Vagina (tissue), 2 donors: ENCODE measurements at regions not wholly inside any gene's neighbourhood (a gene's known extent, or its start where the extent isn't known, plus 50 kb on each side); places are given as distances from the start of the nearest gene placed in this dataset.

Experiments
- DNase-seq, 2 donors: peaks; one replicate each; pipeline ENCODE4 v3.0.0-alpha.2; 2017; ENCODE audit errors: extremely low spot score in 2 of 2
- H3K27ac ChIP-seq: fragments of 200-600 bp; sonication (generic); one replicate; pipeline ENCODE4 v1.5.1; 2019
- H3K27me3 ChIP-seq: fragments of 200-600 bp; sonication (generic); one replicate; pipeline ENCODE4 v1.5.1; 2019
- H3K36me3 ChIP-seq, 2 donors: fragments of 200-600 bp; sonication (generic); one replicate each; pipeline ENCODE4 v1.5.1; 2017 to 2019
- H3K4me1 ChIP-seq: fragments of 200-600 bp; sonication (generic); one replicate; pipeline ENCODE4 v1.5.1; 2019
- H3K4me3 ChIP-seq, 2 donors: fragments of 200-600 bp; sonication (generic); 1 replicate in 1 of 2; 2 replicates in 1 of 2; pipeline ENCODE4 v1.5.1; 2016 to 2019
- H3K9me3 ChIP-seq: fragments of 200-600 bp; sonication (generic); one replicate; pipeline ENCODE4 v1.5.1; 2019
- POLR2A ChIP-seq, 2 donors: fragments of 450-650 bp; IDR thresholded peaks; one replicate each; pipeline ENCODE4 v1.6.1; 2017; ENCODE audit warnings: antibody characterized with exemption in 2 of 2, mild to moderate bottlenecking in 2 of 2, moderate library complexity in 2 of 2
- POLR2AphosphoS5 ChIP-seq, 2 donors: sonication (generic); formaldehyde crosslinking; IDR thresholded peaks; one replicate each; pipeline ENCODE4 v1.9.0; 2017; ENCODE audit warnings: antibody characterized with exemption in 2 of 2, mild to moderate bottlenecking in 2 of 2, low read depth in 1 of 2; ENCODE audit not compliant: insufficient read depth in 1 of 2
- intact Hi-C: fragments of 100-400 bp; cut with DNase I; formaldehyde crosslinking; loops from one replicate; pipeline ENCODE4 v1.15.1; 2023
- TF ChIP-seq, protein P1 (sequence below), 3 experiments: fragments of 450-650 bp in 2 of 3; fragments of 200-600 bp in 1 of 3; sonication (generic) in 1 of 3; IDR thresholded peaks; one replicate each; pipeline ENCODE4 v1.5.1; 2017 to 2019; ENCODE audit warnings: antibody characterized with exemption in 3 of 3, mild to moderate bottlenecking in 2 of 3, moderate library complexity in 2 of 3

- H3K4me1 ChIP-seq, result no peaks in the 10 kb centered on the region
- H3K4me3 ChIP-seq, result no peak overlapping the region
- intact Hi-C loops, result no loop called here
- no peak for DNase-seq
- TF ChIP-seq, protein P1, sequence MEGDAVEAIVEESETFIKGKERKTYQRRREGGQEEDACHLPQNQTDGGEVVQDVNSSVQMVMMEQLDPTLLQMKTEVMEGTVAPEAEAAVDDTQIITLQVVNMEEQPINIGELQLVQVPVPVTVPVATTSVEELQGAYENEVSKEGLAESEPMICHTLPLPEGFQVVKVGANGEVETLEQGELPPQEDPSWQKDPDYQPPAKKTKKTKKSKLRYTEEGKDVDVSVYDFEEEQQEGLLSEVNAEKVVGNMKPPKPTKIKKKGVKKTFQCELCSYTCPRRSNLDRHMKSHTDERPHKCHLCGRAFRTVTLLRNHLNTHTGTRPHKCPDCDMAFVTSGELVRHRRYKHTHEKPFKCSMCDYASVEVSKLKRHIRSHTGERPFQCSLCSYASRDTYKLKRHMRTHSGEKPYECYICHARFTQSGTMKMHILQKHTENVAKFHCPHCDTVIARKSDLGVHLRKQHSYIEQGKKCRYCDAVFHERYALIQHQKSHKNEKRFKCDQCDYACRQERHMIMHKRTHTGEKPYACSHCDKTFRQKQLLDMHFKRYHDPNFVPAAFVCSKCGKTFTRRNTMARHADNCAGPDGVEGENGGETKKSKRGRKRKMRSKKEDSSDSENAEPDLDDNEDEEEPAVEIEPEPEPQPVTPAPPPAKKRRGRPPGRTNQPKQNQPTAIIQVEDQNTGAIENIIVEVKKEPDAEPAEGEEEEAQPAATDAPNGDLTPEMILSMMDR (IDR thresholded peaks at IDR 0.05), result no peak
- TF ChIP-seq POLR2A (IDR thresholded peaks at IDR 0.05) (no peak), POLR2AphosphoS5 (IDR thresholded peaks at IDR 0.05; ENCODE audit: insufficient read depth in 1 of 2, low read depth in 1 of 2) (no peak)
- no peaks in the 10 kb centered on the region for H3K36me3 ChIP-seq
- H3K27ac ChIP-seq, result no peak overlapping the region
- H3K9me3 ChIP-seq, result no peaks in the 10 kb centered on the region
- H3K27me3 ChIP-seq, result no peaks in the 10 kb centered on the region
These were observed 954.1 kb downstream of the DSC3 start for GRCh38 chr18:30088238-30089015.

DNA sequence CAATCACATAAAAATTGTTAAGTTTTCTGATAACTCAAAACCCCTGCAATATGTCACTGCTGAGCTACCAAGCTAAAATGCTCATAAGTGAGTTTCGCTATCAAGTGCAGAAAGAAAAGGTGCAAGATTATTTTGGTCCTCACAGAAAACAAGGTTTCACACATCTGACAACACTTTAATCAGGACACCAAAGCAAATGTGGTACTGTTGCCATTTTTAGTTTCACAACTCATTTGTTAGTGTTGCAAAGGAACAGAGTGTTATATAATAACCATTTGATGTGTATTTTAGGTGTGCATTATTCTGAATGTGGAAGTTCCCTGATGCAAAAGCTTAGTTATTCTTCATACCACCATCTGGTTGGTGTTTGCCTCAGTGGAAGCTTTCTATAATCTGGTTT is 956.2 kb downstream of the DSC3 start:
- H3K36me3 ChIP-seq, result no peaks in the 10 kb centered on the region
- intact Hi-C loops, result no loop called here
- no peak for DNase-seq
- no peaks in the 10 kb centered on the region for H3K9me3 ChIP-seq
- no peak overlapping the region for H3K27ac ChIP-seq
- H3K4me3 ChIP-seq, result no peak overlapping the region
- no peaks in the 10 kb centered on the region for H3K27me3 ChIP-seq
- no peak for TF ChIP-seq POLR2A (IDR thresholded peaks at IDR 0.05)
- TF ChIP-seq, protein P1 (IDR thresholded peaks at IDR 0.05), result no peak
- TF ChIP-seq POLR2AphosphoS5 (IDR thresholded peaks at IDR 0.05; ENCODE audit: insufficient read depth in 1 of 2, low read depth in 1 of 2), result no peak
- H3K4me1 ChIP-seq, result no peaks in the 10 kb centered on the region

GRCh38 chr18:30081122-30081521 is 961.4 kb downstream of the DSC3 start:
- Histone ChIP-seq H3K4me3 (no peak overlapping the region), H3K27ac (no peak overlapping the region), H3K36me3 (no peaks in the 10 kb centered on the region), H3K4me1 (no peaks in the 10 kb centered on the region), H3K27me3 (no peaks in the 10 kb centered on the region), H3K9me3 (no peaks in the 10 kb centered on the region)
- intact Hi-C loops, result no loop called here
- no peak for DNase-seq
- TF ChIP-seq POLR2A (IDR thresholded peaks at IDR 0.05) (no peak), POLR2AphosphoS5 (IDR thresholded peaks at IDR 0.05; ENCODE audit: insufficient read depth in 1 of 2, low read depth in 1 of 2) (no peak)
- TF ChIP-seq, protein P1 (IDR thresholded peaks at IDR 0.05), result no peak

DNA sequence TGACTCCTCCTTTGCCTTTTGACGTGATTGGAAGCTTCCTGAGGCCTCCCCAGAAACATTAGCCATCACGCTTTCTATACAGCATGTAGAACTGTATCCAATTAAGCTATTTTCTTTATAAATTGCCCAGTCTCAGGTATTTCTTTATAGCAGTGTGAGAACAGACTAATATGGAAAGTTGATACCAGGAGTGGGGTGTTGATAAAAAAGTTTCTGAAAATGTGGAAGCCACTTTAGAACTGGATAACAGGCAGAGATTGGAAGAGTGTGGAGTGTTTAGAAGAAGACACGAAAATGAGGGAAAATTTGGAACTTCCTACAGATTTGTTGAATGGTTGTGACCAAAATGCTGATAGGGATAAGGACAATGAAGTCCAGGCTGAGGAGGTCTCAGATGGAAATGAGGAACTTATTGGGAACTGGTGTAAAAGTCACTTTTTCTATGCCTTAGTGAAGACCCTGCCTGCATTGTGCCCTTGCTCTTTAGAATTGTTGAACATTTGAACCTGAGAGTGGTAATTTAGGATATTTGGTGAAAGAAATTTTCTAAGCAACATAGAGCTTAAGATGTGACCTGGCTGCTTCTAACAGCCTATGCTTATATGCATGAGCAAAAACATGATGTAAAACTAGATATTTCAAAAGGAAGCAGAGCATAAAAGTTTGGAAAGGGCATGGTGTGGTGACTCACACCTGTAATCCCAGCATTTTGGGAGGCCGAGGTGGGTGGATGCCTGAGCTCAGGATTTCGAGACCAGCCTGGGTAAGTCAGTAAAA is 969.7 kb downstream of the DSC3 start:
- no peaks in the 10 kb centered on the region for H3K4me1 ChIP-seq
- TF ChIP-seq POLR2AphosphoS5 (IDR thresholded peaks at IDR 0.05; ENCODE audit: insufficient read depth in 1 of 2, low read depth in 1 of 2) (no peak), POLR2A (IDR thresholded peaks at IDR 0.05) (no peak)
- TF ChIP-seq, protein P1 (IDR thresholded peaks at IDR 0.05), result no peak
- H3K27ac ChIP-seq, result no peak overlapping the region
- H3K4me3 ChIP-seq, result no peak overlapping the region
- intact Hi-C loops, result no loop called here
- DNase-seq, result no peak
- H3K27me3 ChIP-seq, result no peaks in the 10 kb centered on the region
- no peaks in the 10 kb centered on the region for H3K9me3 ChIP-seq
- H3K36me3 ChIP-seq, result no peaks in the 10 kb centered on the region

- TF ChIP-seq, protein P1 (IDR thresholded peaks at IDR 0.05), result no peak
- TF ChIP-seq POLR2AphosphoS5 (IDR thresholded peaks at IDR 0.05; ENCODE audit: insufficient read depth in 1 of 2, low read depth in 1 of 2), result no peak
- no peak for TF ChIP-seq POLR2A (IDR thresholded peaks at IDR 0.05)
These were observed 976.3 kb downstream of the DSC3 start for GRCh38 chr18:30066288-30066687.

More at GRCh38 chr18:30066288-30066687, 976.3 kb downstream of the DSC3 start:
- Histone ChIP-seq H3K9me3 (no peaks in the 10 kb centered on the region), H3K36me3 (no peaks in the 10 kb centered on the region), H3K27me3 (no peaks in the 10 kb centered on the region), H3K4me3 (no peak overlapping the region), H3K4me1 (no peaks in the 10 kb centered on the region), H3K27ac (no peak overlapping the region)
- DNase-seq, result no peak
- intact Hi-C loops, result no loop called here
